ENCODE measurements at regions not wholly inside any gene's neighbourhood (a gene's known extent, or its start where the extent isn't known, plus 50 kb on each side); places are given as distances from the start of the nearest gene placed in this dataset.

GRCh38 chr6:156639009-156639721, 138.0 kb upstream of the ARID1B start:
- Mint-ChIP-seq H3K9me3 (ENCODE audit: low read depth, unreplicated experiment) (no peaks in the 10 kb centered on the region), H3K4me1 (ENCODE audit: low read depth, unreplicated experiment) (no peaks in the 10 kb centered on the region), H3K27ac (ENCODE audit: unreplicated experiment) (no peak overlapping the region), H3K4me3 (ENCODE audit: low read depth, unreplicated experiment) (no peak overlapping the region), H3K36me3 (ENCODE audit: insufficient read depth, unreplicated experiment) (no peaks in the 10 kb centered on the region), H3K27me3 (ENCODE audit: unreplicated experiment) (no peaks in the 10 kb centered on the region)
- BruUV-seq (replicated peaks) = no TSS peak
- intact Hi-C loops (cut with micrococcal nuclease; ENCODE audit: unreplicated experiment) = no loop called here
- no peak for TF ChIP-seq CTCF (IDR thresholded peaks at IDR 0.05; ENCODE audit: unreplicated experiment)
- no peak for DNase-seq
- CTCF ChIA-PET = no interaction called here

- intact Hi-C loops (cut with micrococcal nuclease; ENCODE audit: unreplicated experiment) = no loop called here
- no TSS peak for BruUV-seq (replicated peaks)
- Mint-ChIP-seq H3K27me3 (ENCODE audit: unreplicated experiment) (no peaks in the 10 kb centered on the region), H3K36me3 (ENCODE audit: insufficient read depth, unreplicated experiment) (no peaks in the 10 kb centered on the region), H3K9me3 (ENCODE audit: low read depth, unreplicated experiment) (no peaks in the 10 kb centered on the region), H3K27ac (ENCODE audit: unreplicated experiment) (no peak overlapping the region), H3K4me1 (ENCODE audit: low read depth, unreplicated experiment) (no peaks in the 10 kb centered on the region), H3K4me3 (ENCODE audit: low read depth, unreplicated experiment) (no peak overlapping the region)
- no peak for TF ChIP-seq CTCF (IDR thresholded peaks at IDR 0.05; ENCODE audit: unreplicated experiment)
- DNase-seq = no peak
- CTCF ChIA-PET = no interaction called here
Observed at GRCh38 chr6:156638581-156638980, 138.6 kb upstream of the ARID1B start.

- Mint-ChIP-seq H3K27me3 (ENCODE audit: unreplicated experiment) (no peaks in the 10 kb centered on the region), H3K9me3 (ENCODE audit: low read depth, unreplicated experiment) (no peaks in the 10 kb centered on the region), H3K36me3 (ENCODE audit: insufficient read depth, unreplicated experiment) (no peaks in the 10 kb centered on the region), H3K4me3 (ENCODE audit: low read depth, unreplicated experiment) (no peak overlapping the region), H3K4me1 (ENCODE audit: low read depth, unreplicated experiment) (no peaks in the 10 kb centered on the region), H3K27ac (ENCODE audit: unreplicated experiment) (no peak overlapping the region)
- TF ChIP-seq CTCF (IDR thresholded peaks at IDR 0.05; ENCODE audit: unreplicated experiment) = no peak
- CTCF ChIA-PET = no interaction called here
- intact Hi-C loops (cut with micrococcal nuclease; ENCODE audit: unreplicated experiment) = no loop called here
- no peak for DNase-seq
- no TSS peak for BruUV-seq (replicated peaks)
Observed at GRCh38 chr6:156634951-156635371, 142.2 kb upstream of the ARID1B start.

GRCh38 chr6:156634048-156634447, 143.1 kb upstream of the ARID1B start:
- Mint-ChIP-seq H3K36me3 (ENCODE audit: insufficient read depth, unreplicated experiment) (no peaks in the 10 kb centered on the region), H3K4me1 (ENCODE audit: low read depth, unreplicated experiment) (no peaks in the 10 kb centered on the region), H3K27ac (ENCODE audit: unreplicated experiment) (no peak overlapping the region), H3K27me3 (ENCODE audit: unreplicated experiment) (no peaks in the 10 kb centered on the region), H3K9me3 (ENCODE audit: low read depth, unreplicated experiment) (no peaks in the 10 kb centered on the region), H3K4me3 (ENCODE audit: low read depth, unreplicated experiment) (no peak overlapping the region)
- CTCF ChIA-PET = no interaction called here
- no peak for DNase-seq
- no peak for TF ChIP-seq CTCF (IDR thresholded peaks at IDR 0.05; ENCODE audit: unreplicated experiment)
- no TSS peak for BruUV-seq (replicated peaks)
- intact Hi-C loops (cut with micrococcal nuclease; ENCODE audit: unreplicated experiment) = no loop called here
